H1 (cell line): ENCODE measurements at regions not wholly inside any gene's neighbourhood (a gene's known extent, or its start where the extent isn't known, plus 50 kb on each side); places are given as distances from the start of the nearest gene placed in this dataset.

Experiments used
- CTCF ChIA-PET: fragments of 300-600 bp; sonication (Branson Sonifier 250); formaldehyde crosslinking; loops from one replicate; lab custom pipeline; 2021; ENCODE audit not compliant: partially characterized antibody; lab: Charles Lee
- POLR2A ChIA-PET: fragments of 300-600 bp; sonication (Branson Sonifier 250); formaldehyde crosslinking; loops from one replicate; lab custom pipeline; 2021; ENCODE audit warnings: inconsistent platforms; ENCODE audit not compliant: partially characterized antibody; lab: Charles Lee
- DNase-seq, 2 experiments: peaks; one replicate each; pipeline versions ENCODE4 v3.0.0 to v3.0.0-alpha.2; 2010 to 2022; ENCODE audit warnings: low spot score in 2 of 2, low read depth in 1 of 2, mixed read lengths in 1 of 2
- FAIRE-seq: peaks from 2 replicates; lab custom pipeline; 2011; peaks lifted over from hg19 to GRCh38; lab: Jason Lieb, UNC
- H2AFZ ChIP-seq: 2 replicates; pipeline ENCODE4 v1.8.1; 2012; ENCODE audit warnings: low read length, inconsistent platforms
- H2AK5ac ChIP-seq: 2 replicates; pipeline ENCODE4 v1.6.1; 2013; ENCODE audit warnings: low read depth, low read length
- H2BK120ac ChIP-seq: replicated peaks from 2 replicates; pipeline ENCODE3; 2013; ENCODE audit warnings: low read depth, low read length, inconsistent platforms
- H2BK12ac ChIP-seq: 2 replicates; pipeline ENCODE4 v1.6.1; 2013; ENCODE audit warnings: low read depth, low read length
- H2BK15ac ChIP-seq: 2 replicates; pipeline ENCODE4 v1.6.1; 2013; ENCODE audit warnings: low read length
- H2BK20ac ChIP-seq: 2 replicates; pipeline ENCODE4 v1.6.1; 2013; ENCODE audit warnings: low read length
- H2BK5ac ChIP-seq: 2 replicates; pipeline ENCODE4 v1.6.1; 2013; ENCODE audit warnings: low read depth, low read length
- H3K14ac ChIP-seq: 2 replicates; pipeline ENCODE4 v1.6.1; 2013; ENCODE audit warnings: inconsistent platforms; ENCODE audit not compliant: insufficient read length
- H3K18ac ChIP-seq: 2 replicates; pipeline ENCODE4 v1.6.1; 2013; ENCODE audit warnings: low read length; ENCODE audit errors: extremely low read depth
- H3K23ac ChIP-seq: 2 replicates; pipeline ENCODE4 v1.6.1; 2013; ENCODE audit warnings: inconsistent platforms; ENCODE audit not compliant: insufficient read length
- H3K23me2 ChIP-seq: 2 replicates; pipeline ENCODE4 v1.6.1; 2013; ENCODE audit warnings: low read depth, low read length
- H3K27ac ChIP-seq: 2 replicates; pipeline ENCODE4 v1.6.1; 2011; ENCODE audit warnings: low read depth, low read length, inconsistent platforms
- H3K27me3 ChIP-seq, 4 experiments: replicated peaks in 1 of 4; 1 replicate in 1 of 4; 2 replicates in 3 of 4; pipeline versions ENCODE4 v1.6.1 to v1.8.1; 2011 to 2013; ENCODE audit warnings: low read length in 3 of 4, mild to moderate bottlenecking in 3 of 4, inconsistent platforms in 2 of 4, mixed read lengths in 2 of 4, moderate library complexity in 1 of 4; ENCODE audit not compliant: control insufficient read depth in 3 of 4, insufficient read depth in 3 of 4; ENCODE audit errors: extremely low read depth in 1 of 4
- H3K36me3 ChIP-seq, 4 experiments: 2 replicates each; pipeline versions ENCODE4 v1.6.1 to v1.8.1; 2011 to 2013; ENCODE audit warnings: mild to moderate bottlenecking in 4 of 4, low read length in 3 of 4, moderate library complexity in 2 of 4, control low read depth in 1 of 4, inconsistent platforms in 1 of 4; ENCODE audit not compliant: insufficient read depth in 4 of 4, control insufficient read depth in 2 of 4
- H3K4ac ChIP-seq: replicated peaks from 2 replicates; pipeline ENCODE3; 2013; ENCODE audit warnings: low read length, low read depth, mixed read lengths, inconsistent platforms; ENCODE audit not compliant: insufficient read length
- H3K4me1 ChIP-seq, 4 experiments: replicated peaks in 1 of 4; 1 replicate in 1 of 4; 2 replicates in 3 of 4; pipeline versions ENCODE4 v1.6.1 to v1.8.1; 2011 to 2013; ENCODE audit warnings: low read length in 3 of 4, inconsistent platforms in 2 of 4, mixed read lengths in 1 of 4; ENCODE audit not compliant: insufficient read depth in 4 of 4, control insufficient read depth in 3 of 4
- H3K4me2 ChIP-seq, 2 experiments: 2 replicates each; pipeline versions ENCODE4 v1.6.1 to v1.8.1; 2011 to 2013; ENCODE audit warnings: low read depth in 2 of 2, low read length in 2 of 2, control low read depth in 1 of 2, inconsistent platforms in 1 of 2, mild to moderate bottlenecking in 1 of 2; ENCODE audit not compliant: insufficient read depth in 1 of 2
- H3K4me3 ChIP-seq, 4 experiments: fragments of 200-600, 300-600 bp in 1 of 4; sonication (generic), shearing (Covaris generic), sonication (Bioruptor Twin) in 1 of 4; 2 replicates each; pipeline versions ENCODE4 v1.5.1 to v1.8.1; 2011 to 2016; ENCODE audit warnings: low read length in 4 of 4, low read depth in 3 of 4, control low read depth in 2 of 4, inconsistent platforms in 2 of 4, mild to moderate bottlenecking in 2 of 4, mixed read lengths in 1 of 4, moderate library complexity in 1 of 4; ENCODE audit not compliant: insufficient read depth in 2 of 4; ENCODE audit errors: extremely low read depth in 1 of 4
- H3K56ac ChIP-seq: replicated peaks from 2 replicates; pipeline ENCODE3; 2013; ENCODE audit warnings: low read depth, mild to moderate bottlenecking, mixed read lengths, low read length, inconsistent platforms; ENCODE audit not compliant: insufficient read length
- H3K79me1 ChIP-seq: 2 replicates; pipeline ENCODE4 v1.6.1; 2013; ENCODE audit warnings: low read depth, low read length, control low read depth
- H3K79me2 ChIP-seq, 2 experiments: 2 replicates each; pipeline versions ENCODE4 v1.6.1 to v1.8.1; 2012 to 2013; ENCODE audit warnings: low read length in 2 of 2, mild to moderate bottlenecking in 2 of 2, inconsistent platforms in 1 of 2; ENCODE audit not compliant: insufficient read depth in 2 of 2, control insufficient read depth in 1 of 2
- H3K9ac ChIP-seq, 4 experiments: replicated peaks in 1 of 4; 1 replicate in 1 of 4; 2 replicates in 3 of 4; pipeline versions ENCODE4 v1.6.1 to v1.8.1; 2011 to 2013; ENCODE audit warnings: low read depth in 3 of 4, low read length in 3 of 4, control low read depth in 2 of 4, mild to moderate bottlenecking in 2 of 4, moderate library complexity in 2 of 4, inconsistent platforms in 1 of 4; ENCODE audit errors: extremely low read depth in 1 of 4
- H3K9me3 ChIP-seq, 2 experiments: 2 replicates each; pipeline versions ENCODE4 v1.6.1 to v1.8.1; 2012 to 2013; ENCODE audit warnings: mild to moderate bottlenecking in 2 of 2, moderate library complexity in 2 of 2, control low read depth in 1 of 2, inconsistent platforms in 1 of 2, low read depth in 1 of 2, low read length in 1 of 2, mixed read lengths in 1 of 2; ENCODE audit not compliant: insufficient read depth in 2 of 2
- H4K20me1 ChIP-seq, 2 experiments: replicated peaks in 1 of 2; 2 replicates each; pipeline versions ENCODE3 to v1.8.1; 2011 to 2013; ENCODE audit warnings: inconsistent platforms in 2 of 2, low read length in 2 of 2, mild to moderate bottlenecking in 1 of 2; ENCODE audit not compliant: insufficient read depth in 2 of 2, control insufficient read depth in 1 of 2
- H4K5ac ChIP-seq: 2 replicates; pipeline ENCODE4 v1.6.1; 2013; ENCODE audit warnings: low read length, low read depth, mixed read lengths, inconsistent platforms; ENCODE audit not compliant: insufficient read length
- H4K8ac ChIP-seq: 2 replicates; pipeline ENCODE4 v1.8.0; 2013; ENCODE audit warnings: mild to moderate bottlenecking, moderate library complexity, low read length, inconsistent platforms; ENCODE audit not compliant: insufficient read depth; ENCODE audit errors: extremely low read depth
- H4K91ac ChIP-seq: replicated peaks from 2 replicates; pipeline ENCODE3; 2013; ENCODE audit warnings: low read length, mixed read lengths, inconsistent platforms; ENCODE audit not compliant: insufficient read length
- BACH1 ChIP-seq: IDR thresholded peaks from 2 replicates; pipeline ENCODE4 v1.6.1; 2012; ENCODE audit warnings: low read length, improper control_type of control experiment
- BCL11A ChIP-seq, 2 experiments: IDR thresholded peaks; one replicate each; pipeline ENCODE4 v1.6.1; 2011; ENCODE audit warnings: low read depth in 2 of 2, low read length in 2 of 2, mild to moderate bottlenecking in 2 of 2
- CHD1 ChIP-seq: IDR thresholded peaks from 2 replicates; pipeline ENCODE4 v1.6.1; 2012; ENCODE audit warnings: low read depth, low read length, improper control_type of control experiment
- CREB1 ChIP-seq: IDR thresholded peaks from 2 replicates; pipeline ENCODE4 v1.6.1; 2012; ENCODE audit warnings: inconsistent platforms
- E2F6 ChIP-seq: IDR thresholded peaks from 2 replicates; pipeline ENCODE4 v1.6.1; 2012; ENCODE audit warnings: inconsistent platforms
- HDAC2 ChIP-seq, 2 experiments: fragments of 300-600 bp in 1 of 2; sonication (generic) in 1 of 2; IDR thresholded peaks; 2 replicates each; pipeline ENCODE4 v1.6.1; 2011 to 2012; ENCODE audit warnings: low read depth in 2 of 2, low read length in 2 of 2, mild to moderate bottlenecking in 2 of 2, moderate library complexity in 2 of 2, borderline replicate concordance in 1 of 2, inconsistent platforms in 1 of 2
- NANOG ChIP-seq: IDR thresholded peaks from 2 replicates; pipeline ENCODE4 v1.6.1; 2011; ENCODE audit warnings: low read length, low read depth, mild to moderate bottlenecking, inconsistent platforms; ENCODE audit not compliant: insufficient read depth, poor library complexity, severe bottlenecking
- PHF8 ChIP-seq: fragments of 200-600 bp; sonication (generic); conservative IDR thresholded peaks from 2 replicates; pipeline ENCODE4 v1.7.1; 2012; ENCODE audit warnings: low read depth, mild to moderate bottlenecking, inconsistent platforms, low read length, moderate library complexity
- RAD21 ChIP-seq, 2 experiments: IDR thresholded peaks in 1 of 2; conservative IDR thresholded peaks in 1 of 2; 2 replicates each; pipeline ENCODE4 v1.6.1; 2011; ENCODE audit warnings: low read depth in 2 of 2, low read length in 2 of 2, improper control_type of control experiment in 1 of 2, inconsistent platforms in 1 of 2, mild to moderate bottlenecking in 1 of 2, moderate library complexity in 1 of 2
- SIN3A ChIP-seq, 2 experiments: IDR thresholded peaks in 1 of 2; conservative IDR thresholded peaks in 1 of 2; 2 replicates each; pipeline ENCODE4 v1.6.1; 2011 to 2012; ENCODE audit warnings: low read length in 2 of 2, improper control_type of control experiment in 1 of 2, low read depth in 1 of 2, mild to moderate bottlenecking in 1 of 2
- SIX5 ChIP-seq: IDR thresholded peaks from 2 replicates; pipeline ENCODE4 v1.6.1; 2011; ENCODE audit warnings: mild to moderate bottlenecking, low read depth, low read length
- SRF ChIP-seq: IDR thresholded peaks from 2 replicates; pipeline ENCODE4 v1.6.1; 2011; ENCODE audit warnings: mild to moderate bottlenecking, low read depth, low read length, moderate library complexity
- TAF1 ChIP-seq: IDR thresholded peaks from 2 replicates; pipeline ENCODE4 v1.6.1; 2011; ENCODE audit warnings: mild to moderate bottlenecking, low read depth, low read length
- TBP ChIP-seq: IDR thresholded peaks from 2 replicates; pipeline ENCODE4 v1.6.1; 2011; ENCODE audit warnings: low read depth, low read length, improper control_type of control experiment
- WGBS, 2 experiments: shearing (Covaris generic) in 1 of 2; methylation state at CpG; one replicate each; pipeline versions ENCODE4 v1.1.6 to v1.1.7; 2013 to 2015; ENCODE audit warnings: low lambda C conversion rate in 2 of 2, mixed read lengths in 2 of 2, inconsistent platforms in 1 of 2, low coverage in 1 of 2, missing lambda C conversion rate in 1 of 2; ENCODE audit not compliant: insufficient replicate concordance in 2 of 2, insufficient coverage in 1 of 2, insufficient read length in 1 of 2; ENCODE audit errors: extremely low coverage in 1 of 2, missing lambda C conversion rate in 1 of 2; 5-methylcytosine and 5-hydroxymethylcytosine counted together

- no peaks in the 10 kb centered on the region for H3K4me1 ChIP-seq
- no peaks in the 10 kb centered on the region for H3K23me2 ChIP-seq
- H4K91ac ChIP-seq = no peak overlapping the region
- 92% methylated on average over 6 of the region's 6 CpGs; no CpG with 5 or more reads in 1 of the 2 experiments for WGBS, 2 experiments
- H3K27ac ChIP-seq = no peak overlapping the region
- H3K23ac ChIP-seq = no peak overlapping the region
- no peak overlapping the region for H3K18ac ChIP-seq
- no peak overlapping the region for H3K4me3 ChIP-seq
- H4K8ac ChIP-seq = no peak overlapping the region
- H3K14ac ChIP-seq = no peak overlapping the region
- H2AFZ ChIP-seq = no peak overlapping the region
- no peak overlapping the region for H3K9ac ChIP-seq
- H4K5ac ChIP-seq = no peak overlapping the region
- POLR2A ChIA-PET = no interaction called here
- no peak for FAIRE-seq
- no peak overlapping the region for H3K56ac ChIP-seq
- DNase-seq = no peak
- H3K36me3 ChIP-seq = no peaks in the 10 kb centered on the region
- H2BK12ac ChIP-seq = no peak overlapping the region
- H2BK120ac ChIP-seq = no peak overlapping the region
- no peak overlapping the region for H2BK15ac ChIP-seq
- H3K4me2 ChIP-seq = no peak overlapping the region
- no peak overlapping the region for H2BK20ac ChIP-seq
- CTCF ChIA-PET = interaction anchor here (0.7 to 1.1 kb wide), 3 partner anchors 10 to 70 kb away, joined by 3 to 4 read pairs (median 3); no protein-coding TSS in a partner anchor
- no peaks in the 10 kb centered on the region for H3K9me3 ChIP-seq
- no peak overlapping the region for H2AK5ac ChIP-seq
- H3K27me3 ChIP-seq = no peaks in the 10 kb centered on the region; a peak in 2 of 7 replicates
- no peak overlapping the region for H2BK5ac ChIP-seq
- H3K79me2 ChIP-seq = no peaks in the 10 kb centered on the region
- H3K79me1 ChIP-seq = no peaks in the 10 kb centered on the region
- H4K20me1 ChIP-seq = no peaks in the 10 kb centered on the region
- no peak overlapping the region for H3K4ac ChIP-seq
- TF ChIP-seq E2F6 (no peak), NANOG (no peak), HDAC2 (IDR thresholded peaks at IDR 0.05; ENCODE audit: borderline replicate concordance in 1 of 2, low read depth in 2 of 2, low read length in 2 of 2) (no peak), RAD21 (IDR thresholded peaks at IDR 0.05 in 1 of 2, conservative IDR thresholded peaks at IDR 0.05 in 1 of 2; ENCODE audit: low read depth in 2 of 2, low read length in 2 of 2) (no peak), CREB1 (no peak), PHF8 (no peak), SIX5 (no peak), SRF (no peak), SIN3A (conservative IDR thresholded peaks at IDR 0.05 in 1 of 2, IDR thresholded peaks at IDR 0.05 in 1 of 2; ENCODE audit: low read depth in 1 of 2, low read length in 2 of 2) (no peak), CHD1 (no peak), BACH1 (no peak), BCL11A (IDR thresholded peaks at IDR 0.05; ENCODE audit: low read depth in 2 of 2, low read length in 2 of 2) (no peak), TAF1 (no peak), TBP (no peak)
Measured at GRCh38 chr6:165963750-165964149, 203.9 kb downstream of the TBXT start.
